ENCODE measurements at regions not wholly inside any gene's neighbourhood (a gene's known extent, or its start where the extent isn't known, plus 50 kb on each side); places are given as distances from the start of the nearest gene placed in this dataset.

- TF ChIP-seq OSR1 (CRISPR knock-in tag; IDR thresholded peaks at IDR 0.05) (no peak), PPARA (CRISPR knock-in tag; IDR thresholded peaks at IDR 0.05; ENCODE audit: borderline replicate concordance) (no peak), SNAI2 (CRISPR knock-in tag; IDR thresholded peaks at IDR 0.05) (no peak), BACH2 (CRISPR knock-in tag; IDR thresholded peaks at IDR 0.05; ENCODE audit: borderline replicate concordance) (no peak), PATZ1 (CRISPR knock-in tag; IDR thresholded peaks at IDR 0.05; ENCODE audit: borderline replicate concordance) (no peak)
Measured at GRCh38 chr16:9332574-9333148, 241.2 kb downstream of the HAPSTR1 start.

Measured in SK-N-SH treated with all-trans-retinoic acid at 6 μM for 48 hours (cell line).